ENCODE measurements at regions not wholly inside any gene's neighbourhood (a gene's known extent, or its start where the extent isn't known, plus 50 kb on each side); places are given as distances from the start of the nearest gene placed in this dataset.

- no peak for DNase-seq (ENCODE audit: low read depth)
- TF ChIP-seq CTCF (conservative IDR thresholded peaks at IDR 0.05; ENCODE audit: low read depth, low read length) = no peak
- H3K4me3 ChIP-seq (ENCODE audit: low read depth, low read length) = no peak overlapping the region
Observed at GRCh38 chr6:22081709-22082108, 215.1 kb downstream of the PRL start.

GRCh38 chr6:22082218-22082617, 214.6 kb downstream of the PRL start:
- no peak for DNase-seq (ENCODE audit: low read depth)
- no peak overlapping the region for H3K4me3 ChIP-seq (ENCODE audit: low read depth, low read length)
- no peak for TF ChIP-seq CTCF (conservative IDR thresholded peaks at IDR 0.05; ENCODE audit: low read depth, low read length)

GRCh38 chr6:22083119-22083518, 213.7 kb downstream of the PRL start:
- H3K4me3 ChIP-seq (ENCODE audit: low read depth, low read length) = no peak overlapping the region
- no peak for DNase-seq (ENCODE audit: low read depth)
- TF ChIP-seq CTCF (conservative IDR thresholded peaks at IDR 0.05; ENCODE audit: low read depth, low read length) = no peak

- H3K4me3 ChIP-seq (ENCODE audit: low read depth, low read length) = no peak overlapping the region
- no peak for DNase-seq (ENCODE audit: low read depth)
- TF ChIP-seq CTCF (conservative IDR thresholded peaks at IDR 0.05; ENCODE audit: low read depth, low read length) = no peak
Observed at GRCh38 chr6:22087960-22088706, 208.7 kb downstream of the PRL start.

GRCh38 chr6:22091424-22091948, 205.3 kb downstream of the PRL start:
- no peak overlapping the region for H3K4me3 ChIP-seq (ENCODE audit: low read depth, low read length)
- no peak for TF ChIP-seq CTCF (conservative IDR thresholded peaks at IDR 0.05; ENCODE audit: low read depth, low read length)
- no peak for DNase-seq (ENCODE audit: low read depth)

- no peak for TF ChIP-seq CTCF (conservative IDR thresholded peaks at IDR 0.05; ENCODE audit: low read depth, low read length)
- H3K4me3 ChIP-seq (ENCODE audit: low read depth, low read length) = no peak overlapping the region
- DNase-seq (ENCODE audit: low read depth) = peak; percentile 66
Observed at GRCh38 chr6:22095836-22096235, 201.0 kb downstream of the PRL start.

- no peak overlapping the region for H3K4me3 ChIP-seq (ENCODE audit: low read depth, low read length)
- DNase-seq (ENCODE audit: low read depth) = peak; percentile 20
- no peak for TF ChIP-seq CTCF (conservative IDR thresholded peaks at IDR 0.05; ENCODE audit: low read depth, low read length)
Observed at GRCh38 chr6:22098601-22099031, 198.2 kb downstream of the PRL start.

Data from choroid plexus epithelial cell (primary cell).